ENCODE measurements at regions not wholly inside any gene's neighbourhood (a gene's known extent, or its start where the extent isn't known, plus 50 kb on each side); places are given as distances from the start of the nearest gene placed in this dataset.

- Histone ChIP-seq H3K27ac (no peak overlapping the region), H3K4me1 (no peaks in the 10 kb centered on the region), H3K9me3 (no peaks in the 10 kb centered on the region), H3K4me3 (no peak overlapping the region), H3K27me3 (ENCODE audit: insufficient read depth in 3 of 3, low read length in 2 of 3) (peaks cover 0 to 4% (median 2%) of the 10 kb centered on the region in 3 donors), H3K36me3 (ENCODE audit: insufficient read depth in 1 of 2, low read depth in 1 of 2) (no peaks in the 10 kb centered on the region)
- 85 to 90% (median 88%) methylated on average over 13 of the region's 13 CpGs for WGBS, 3 donors
- peak in 1 of 2 donors; percentile 23 for DNase-seq
- no peak for ATAC-seq
- intact Hi-C loops (cut with DNase I) = no loop called here
- no peak for TF ChIP-seq CTCF (IDR thresholded peaks at IDR 0.05)
These were observed 352.2 kb downstream of the TMEM121 start for GRCh38 chr14:105878554-105878953.

DNA sequence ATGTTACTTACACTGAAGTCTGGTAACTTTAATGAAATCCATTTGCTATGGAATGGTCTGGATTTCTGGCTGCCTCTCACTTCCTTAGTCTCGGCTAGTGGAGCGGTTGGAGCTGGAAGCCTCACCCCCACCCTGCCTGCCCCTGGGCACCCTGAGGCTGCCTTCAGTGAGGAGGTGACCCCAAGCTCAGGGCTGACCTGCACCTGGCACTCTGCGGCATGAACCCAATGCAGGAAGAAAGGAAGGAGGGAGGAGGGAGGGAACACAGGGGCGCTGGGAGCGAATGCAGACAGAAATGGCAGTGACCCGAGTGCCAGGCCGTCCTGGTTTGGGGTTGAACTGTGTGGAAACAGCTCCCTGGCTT lies 353.1 kb downstream of the TMEM121 start:
- ATAC-seq (no peak), DNase-seq (no peak)
- H3K36me3 ChIP-seq (ENCODE audit: insufficient read depth in 1 of 2, low read depth in 1 of 2) = no peaks in the 10 kb centered on the region
- intact Hi-C loops (cut with DNase I) = no loop called here
- no peaks in the 10 kb centered on the region for H3K4me1 ChIP-seq
- H3K9me3 ChIP-seq = no peaks in the 10 kb centered on the region
- WGBS, 3 donors = 74 to 87% (median 86%) methylated on average over 6 to 7 of the region's 7 CpGs
- H3K27me3 ChIP-seq (ENCODE audit: insufficient read depth in 3 of 3, low read length in 2 of 3) = peaks cover 0 to 4% (median 2%) of the 10 kb centered on the region in 3 donors
- TF ChIP-seq CTCF (IDR thresholded peaks at IDR 0.05) = no peak
- no peak overlapping the region for H3K27ac ChIP-seq
- no peak overlapping the region for H3K4me3 ChIP-seq

DNA sequence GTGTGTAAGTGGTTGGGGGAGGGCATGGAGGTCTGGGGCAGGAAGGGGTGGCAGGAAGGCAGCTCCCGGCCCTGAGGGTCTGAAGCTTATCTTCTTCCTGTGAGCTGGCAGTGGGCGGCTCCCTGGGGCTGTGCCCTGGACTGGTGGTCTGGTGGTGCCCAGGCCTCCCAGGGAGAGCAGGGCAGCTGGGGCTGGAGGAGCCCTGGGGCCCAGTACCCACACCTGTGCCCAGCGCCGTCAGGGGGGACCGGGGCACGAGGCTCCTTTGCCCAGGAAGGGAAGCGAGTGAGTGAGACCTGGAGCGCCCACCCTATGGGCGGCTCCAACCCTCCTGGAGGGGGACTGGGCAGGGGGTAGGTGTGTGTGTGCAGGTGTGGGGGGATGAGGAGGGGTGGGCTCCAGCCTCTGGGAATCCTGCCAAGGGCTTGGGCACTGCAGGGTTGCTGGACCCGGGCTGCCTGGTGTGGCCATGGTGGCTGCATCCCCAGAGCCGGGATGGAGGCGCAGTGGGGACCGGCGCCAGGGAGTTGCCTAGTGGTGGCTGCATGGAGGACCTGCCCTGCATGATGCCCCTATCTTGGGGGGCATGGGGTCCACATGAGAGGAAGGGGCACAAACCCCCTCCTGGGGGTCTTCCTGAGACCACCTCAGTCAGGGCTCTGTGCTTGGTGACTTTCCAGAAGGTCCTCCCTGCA lies 353.6 kb downstream of the TMEM121 start:
- H3K4me3 ChIP-seq = no peak overlapping the region
- ATAC-seq (no peak), DNase-seq (peak in 1 of 2 donors; percentile 5)
- no peaks in the 10 kb centered on the region for H3K9me3 ChIP-seq
- H3K36me3 ChIP-seq (ENCODE audit: insufficient read depth in 1 of 2, low read depth in 1 of 2) = no peaks in the 10 kb centered on the region
- H3K4me1 ChIP-seq = no peaks in the 10 kb centered on the region
- H3K27me3 ChIP-seq (ENCODE audit: insufficient read depth in 3 of 3, low read length in 2 of 3) = peaks cover 0 to 4% (median 1%) of the 10 kb centered on the region in 3 donors
- no peak overlapping the region for H3K27ac ChIP-seq
- intact Hi-C loops (cut with DNase I) = no loop called here
- WGBS, 3 donors = 81 to 89% (median 83%) methylated on average over 11 to 14 of the region's 14 CpGs
- TF ChIP-seq CTCF (IDR thresholded peaks at IDR 0.05) = no peak

DNA sequence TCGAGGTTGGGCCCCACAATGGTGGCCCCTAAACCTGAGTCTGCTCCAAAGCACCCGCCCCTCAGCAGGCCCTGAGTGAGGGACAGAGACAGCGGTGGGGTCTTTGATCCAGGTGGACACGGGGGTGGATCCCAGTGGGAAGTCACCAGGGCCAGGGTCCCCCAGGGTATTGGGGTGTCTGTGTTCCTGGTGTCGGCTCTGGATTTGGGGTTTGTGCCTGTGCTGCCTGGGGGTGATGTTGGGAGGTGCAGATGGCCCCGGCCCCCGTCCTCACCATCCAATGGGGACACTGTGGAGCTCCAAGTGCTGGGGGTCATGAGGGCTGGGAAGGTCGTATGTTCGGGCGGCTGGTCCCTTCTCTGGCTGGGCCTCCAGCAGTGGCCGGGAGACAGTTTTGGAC lies 354.2 kb downstream of the TMEM121 start:
- WGBS, 3 donors = 76 to 81% (median 79%) methylated on average over 11 of the region's 11 CpGs
- intact Hi-C loops (cut with DNase I) = no loop called here
- ATAC-seq = no peak
- no peak overlapping the region for H3K27ac ChIP-seq
- no peak overlapping the region for H3K4me3 ChIP-seq
- H3K4me1 ChIP-seq = no peaks in the 10 kb centered on the region
- no peak for TF ChIP-seq CTCF (IDR thresholded peaks at IDR 0.05)
- no peaks in the 10 kb centered on the region for H3K36me3 ChIP-seq (ENCODE audit: insufficient read depth in 1 of 2, low read depth in 1 of 2)
- DNase-seq = peak in 1 of 2 donors; percentile 2
- no peaks in the 10 kb centered on the region for H3K9me3 ChIP-seq
- H3K27me3 ChIP-seq (ENCODE audit: insufficient read depth in 3 of 3, low read length in 2 of 3) = no peaks in the 10 kb centered on the region
